MCF 10A (cell line): ENCODE measurements at regions not wholly inside any gene's neighbourhood (a gene's known extent, or its start where the extent isn't known, plus 50 kb on each side); places are given as distances from the start of the nearest gene placed in this dataset.

Experiments used
- BruUV-seq: library from RNA; stranded (reverse); fragments of 400-500 nt; replicated peaks from 2 replicates; lab custom pipeline; 2021; lab: Mats Ljungman, UMichigan
- CTCF ChIA-PET: fragments of 300-600 bp; sonication (Branson Sonifier 250); formaldehyde crosslinking; extraction: SDS; loops from one replicate; lab custom pipeline; 2021; ENCODE audit warnings: antibody characterized with exemption, inconsistent platforms; lab: Yijun Ruan, JAX
- POLR2A ChIA-PET: fragments of 300-600, 350-650 bp; sonication (Branson Sonifier 250); formaldehyde crosslinking; extraction: SDS; loops from one replicate; lab custom pipeline; 2020; ENCODE audit warnings: antibody characterized with exemption, inconsistent platforms; lab: Yijun Ruan, JAX
- DNase-seq: peaks from one replicate; pipeline ENCODE4 v3.0.0-alpha.2; 2018; ENCODE audit not compliant: unreplicated experiment
- H3K27ac Mint-ChIP-seq: one replicate; pipeline ENCODE4 v1.8.0; 2022; ENCODE audit warnings: mild to moderate bottlenecking, low read depth, mixed read lengths; ENCODE audit not compliant: unreplicated experiment
- H3K27me3 Mint-ChIP-seq: one replicate; pipeline ENCODE4 v1.8.0; 2022; ENCODE audit warnings: mixed read lengths; ENCODE audit not compliant: insufficient read depth, unreplicated experiment
- H3K36me3 Mint-ChIP-seq: one replicate; pipeline ENCODE4 v1.8.0; 2022; ENCODE audit warnings: mild to moderate bottlenecking, moderate library complexity, mixed read lengths; ENCODE audit not compliant: insufficient read depth, unreplicated experiment
- H3K4me1 Mint-ChIP-seq: one replicate; pipeline ENCODE4 v1.8.0; 2022; ENCODE audit warnings: mixed read lengths; ENCODE audit not compliant: insufficient read depth, unreplicated experiment
- H3K4me3 Mint-ChIP-seq: one replicate; pipeline ENCODE4 v1.8.0; 2022; ENCODE audit warnings: mild to moderate bottlenecking, moderate library complexity, mixed read lengths; ENCODE audit not compliant: unreplicated experiment
- H3K9me3 Mint-ChIP-seq: one replicate; pipeline ENCODE4 v1.8.0; 2022; ENCODE audit warnings: mixed read lengths; ENCODE audit not compliant: unreplicated experiment
- intact Hi-C: fragments of 100-400 bp; cut with micrococcal nuclease; formaldehyde crosslinking; loops from 2 replicates; pipeline ENCODE4 v1.14.1; 2022
- TF ChIP-seq, protein P1 (sequence below): fragments of 200-600 bp; IDR thresholded peaks from one replicate; pipeline ENCODE4 v1.8.0; 2022; ENCODE audit warnings: antibody characterized with exemption, mild to moderate bottlenecking; ENCODE audit not compliant: unreplicated experiment

DNA sequence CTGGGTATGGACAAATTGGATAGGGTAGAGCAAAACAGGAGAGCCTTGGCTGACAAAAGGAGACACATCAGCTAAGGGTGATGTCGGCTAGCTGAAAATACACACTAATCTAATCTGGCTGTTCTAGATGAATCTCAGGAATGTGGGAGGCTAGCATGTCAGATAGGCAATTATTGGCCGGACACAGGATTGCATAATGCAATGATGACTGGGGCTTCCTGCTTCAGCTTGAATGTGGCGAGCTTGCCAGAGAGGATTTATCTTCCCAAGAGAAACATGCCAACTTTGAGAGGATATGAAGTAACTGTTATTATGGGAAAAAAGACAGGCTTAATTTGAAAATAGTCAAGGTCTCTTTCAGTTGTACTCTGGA lies 102.4 kb downstream of the TRIB2 start:
- Mint-ChIP-seq H3K27ac (peak overlapping the region; percentile 92), H3K4me3 (peak overlapping the region; percentile 46), H3K9me3 (peaks cover 4% of the 10 kb centered on the region), H3K36me3 (peaks cover 10% of the 10 kb centered on the region), H3K4me1 (peaks cover 20% of the 10 kb centered on the region), H3K27me3 (no peaks in the 10 kb centered on the region)
- peak; percentile 98 for DNase-seq
- TF ChIP-seq, protein P1, sequence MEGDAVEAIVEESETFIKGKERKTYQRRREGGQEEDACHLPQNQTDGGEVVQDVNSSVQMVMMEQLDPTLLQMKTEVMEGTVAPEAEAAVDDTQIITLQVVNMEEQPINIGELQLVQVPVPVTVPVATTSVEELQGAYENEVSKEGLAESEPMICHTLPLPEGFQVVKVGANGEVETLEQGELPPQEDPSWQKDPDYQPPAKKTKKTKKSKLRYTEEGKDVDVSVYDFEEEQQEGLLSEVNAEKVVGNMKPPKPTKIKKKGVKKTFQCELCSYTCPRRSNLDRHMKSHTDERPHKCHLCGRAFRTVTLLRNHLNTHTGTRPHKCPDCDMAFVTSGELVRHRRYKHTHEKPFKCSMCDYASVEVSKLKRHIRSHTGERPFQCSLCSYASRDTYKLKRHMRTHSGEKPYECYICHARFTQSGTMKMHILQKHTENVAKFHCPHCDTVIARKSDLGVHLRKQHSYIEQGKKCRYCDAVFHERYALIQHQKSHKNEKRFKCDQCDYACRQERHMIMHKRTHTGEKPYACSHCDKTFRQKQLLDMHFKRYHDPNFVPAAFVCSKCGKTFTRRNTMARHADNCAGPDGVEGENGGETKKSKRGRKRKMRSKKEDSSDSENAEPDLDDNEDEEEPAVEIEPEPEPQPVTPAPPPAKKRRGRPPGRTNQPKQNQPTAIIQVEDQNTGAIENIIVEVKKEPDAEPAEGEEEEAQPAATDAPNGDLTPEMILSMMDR = no peak
- CTCF ChIA-PET = no interaction called here
- no TSS peak for BruUV-seq
- intact Hi-C loops = loop anchor here (5.0 kb wide), 1 partner anchor 113 kb away; no protein-coding TSS in a partner anchor
- POLR2A ChIA-PET = interaction anchor here (1.1 to 1.2 kb wide), 3 partner anchors 14 to 36 kb away, joined by 3 to 5 read pairs (median 4); no protein-coding TSS in a partner anchor

DNA sequence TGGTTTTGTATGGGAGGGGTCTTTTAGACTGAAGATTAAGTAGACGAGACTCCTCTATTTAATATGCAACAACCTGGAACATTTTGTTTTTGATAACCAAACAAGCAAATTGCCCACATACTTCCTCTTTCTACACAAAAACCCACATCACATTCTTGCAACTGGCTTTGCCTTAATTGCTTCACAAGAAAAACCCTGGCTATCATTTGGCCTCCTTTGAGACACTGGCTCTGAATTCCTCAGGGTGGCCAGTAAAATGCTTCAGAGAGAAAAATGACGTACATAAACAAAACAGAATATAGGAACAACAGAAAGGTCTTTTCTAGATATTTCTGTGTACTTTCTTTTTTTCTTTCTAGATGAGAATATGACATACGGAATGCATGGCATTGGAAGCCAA lies 103.0 kb downstream of the TRIB2 start:
- peak overlapping the region; percentile 46 for H3K4me3 Mint-ChIP-seq
- TF ChIP-seq, protein P1 = no peak
- peaks cover 20% of the 10 kb centered on the region for H3K4me1 Mint-ChIP-seq
- BruUV-seq = TSS peak; percentile 68
- H3K36me3 Mint-ChIP-seq = peaks cover 10% of the 10 kb centered on the region
- intact Hi-C loops = loop anchor here (5.0 kb wide), 1 partner anchor 113 kb away; no protein-coding TSS in a partner anchor
- peaks cover 4% of the 10 kb centered on the region for H3K9me3 Mint-ChIP-seq
- no peaks in the 10 kb centered on the region for H3K27me3 Mint-ChIP-seq
- CTCF ChIA-PET = no interaction called here
- peak overlapping the region; percentile 92 for H3K27ac Mint-ChIP-seq
- DNase-seq = peak; percentile 74
- POLR2A ChIA-PET = interaction anchor here (1.1 kb wide), 1 partner anchor 36 kb away, joined by 5 read pairs; no protein-coding TSS in a partner anchor

DNA sequence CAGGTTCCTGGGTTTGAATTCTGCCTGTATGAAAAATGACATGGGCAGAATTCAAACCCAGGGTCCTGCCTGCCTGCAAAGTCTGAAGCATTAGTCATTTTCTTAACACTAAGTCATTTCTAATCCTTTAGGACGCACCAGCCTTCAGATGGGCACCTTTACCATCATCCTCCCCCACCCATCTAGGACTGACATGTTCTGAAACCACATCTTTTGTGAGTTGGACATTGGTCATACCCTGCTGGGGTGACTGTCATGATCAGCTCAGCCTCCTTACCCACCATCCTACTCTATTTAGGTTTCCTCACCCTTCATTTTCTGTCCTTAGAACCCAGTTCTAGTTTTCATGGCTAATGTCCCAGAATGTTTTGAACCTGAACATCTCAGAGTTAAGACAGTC lies 104.9 kb downstream of the TRIB2 start:
- Mint-ChIP-seq H3K27ac (no peak overlapping the region), H3K4me1 (peaks cover 20% of the 10 kb centered on the region), H3K27me3 (no peaks in the 10 kb centered on the region), H3K36me3 (peaks cover 10% of the 10 kb centered on the region), H3K4me3 (no peak overlapping the region), H3K9me3 (peaks cover 4% of the 10 kb centered on the region)
- intact Hi-C loops = no loop called here
- TF ChIP-seq, protein P1 = no peak
- ChIA-PET POLR2A (no interaction called here), CTCF (no interaction called here)
- no TSS peak for BruUV-seq
- DNase-seq = peak; percentile 7

DNA sequence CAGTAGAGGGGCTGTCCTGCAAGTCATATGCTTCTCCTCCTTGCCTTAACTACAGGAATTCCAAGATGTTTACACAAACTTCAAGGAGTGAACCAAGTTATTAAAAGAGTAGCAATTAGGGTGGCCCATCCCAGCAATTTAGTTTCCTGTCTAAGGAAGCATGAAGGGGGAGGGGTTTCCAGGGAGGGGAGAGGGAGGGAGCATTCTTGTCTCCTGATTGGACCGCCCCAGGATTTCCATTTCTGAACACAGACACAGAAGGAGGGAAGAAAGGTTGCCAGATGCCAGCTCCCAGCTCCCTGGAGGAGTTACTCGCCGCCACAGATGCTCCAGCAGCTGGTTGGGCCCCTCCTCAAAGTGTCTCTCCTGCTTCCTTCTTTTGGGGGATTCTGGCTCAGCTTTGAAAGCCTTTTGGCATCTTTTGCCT lies 107.6 kb downstream of the TRIB2 start:
- POLR2A ChIA-PET = no interaction called here
- TF ChIP-seq, protein P1 = no peak
- Mint-ChIP-seq H3K4me3 (no peak overlapping the region), H3K27ac (no peak overlapping the region), H3K36me3 (peaks cover 4% of the 10 kb centered on the region), H3K9me3 (no peaks in the 10 kb centered on the region), H3K27me3 (no peaks in the 10 kb centered on the region), H3K4me1 (peaks cover 7% of the 10 kb centered on the region)
- intact Hi-C loops = no loop called here
- DNase-seq = no peak
- CTCF ChIA-PET = no interaction called here
- no TSS peak for BruUV-seq
